ENCODE measurements at regions not wholly inside any gene's neighbourhood (a gene's known extent, or its start where the extent isn't known, plus 50 kb on each side); places are given as distances from the start of the nearest gene placed in this dataset.

DNA sequence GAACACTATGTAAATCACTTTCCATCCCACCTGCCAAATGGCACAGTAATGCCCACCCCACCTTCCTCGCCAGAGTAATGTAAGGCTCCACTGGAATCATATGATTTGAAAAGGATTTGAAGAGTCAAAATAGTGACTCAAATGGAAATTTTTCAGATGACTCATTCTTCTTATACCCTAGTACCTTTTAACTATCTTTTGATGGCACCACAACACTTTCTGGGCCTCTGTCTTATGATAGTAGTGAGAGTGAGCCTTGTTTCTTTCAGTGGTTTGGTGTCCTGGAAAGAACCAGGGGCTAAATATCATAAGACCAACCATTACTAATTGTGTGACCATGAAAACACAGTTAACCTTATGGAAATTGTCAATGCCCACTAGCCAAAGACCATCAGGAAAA is 235.4 kb upstream of the SLC14A2 start:
- TF ChIP-seq ZFX (IDR thresholded peaks at IDR 0.05; ENCODE audit: borderline replicate concordance): no peak
- TF ChIP-seq, protein P1, sequence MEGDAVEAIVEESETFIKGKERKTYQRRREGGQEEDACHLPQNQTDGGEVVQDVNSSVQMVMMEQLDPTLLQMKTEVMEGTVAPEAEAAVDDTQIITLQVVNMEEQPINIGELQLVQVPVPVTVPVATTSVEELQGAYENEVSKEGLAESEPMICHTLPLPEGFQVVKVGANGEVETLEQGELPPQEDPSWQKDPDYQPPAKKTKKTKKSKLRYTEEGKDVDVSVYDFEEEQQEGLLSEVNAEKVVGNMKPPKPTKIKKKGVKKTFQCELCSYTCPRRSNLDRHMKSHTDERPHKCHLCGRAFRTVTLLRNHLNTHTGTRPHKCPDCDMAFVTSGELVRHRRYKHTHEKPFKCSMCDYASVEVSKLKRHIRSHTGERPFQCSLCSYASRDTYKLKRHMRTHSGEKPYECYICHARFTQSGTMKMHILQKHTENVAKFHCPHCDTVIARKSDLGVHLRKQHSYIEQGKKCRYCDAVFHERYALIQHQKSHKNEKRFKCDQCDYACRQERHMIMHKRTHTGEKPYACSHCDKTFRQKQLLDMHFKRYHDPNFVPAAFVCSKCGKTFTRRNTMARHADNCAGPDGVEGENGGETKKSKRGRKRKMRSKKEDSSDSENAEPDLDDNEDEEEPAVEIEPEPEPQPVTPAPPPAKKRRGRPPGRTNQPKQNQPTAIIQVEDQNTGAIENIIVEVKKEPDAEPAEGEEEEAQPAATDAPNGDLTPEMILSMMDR (IDR thresholded peaks at IDR 0.05): no peak

Measured in 22Rv1 (cell line).